ENCODE measurements at regions not wholly inside any gene's neighbourhood (a gene's known extent, or its start where the extent isn't known, plus 50 kb on each side); places are given as distances from the start of the nearest gene placed in this dataset.

- Histone ChIP-seq H4K20me1 (ENCODE audit: control insufficient read depth, insufficient read depth, low read depth, low read length) (no peaks in the 10 kb centered on the region), H3K27me3 (ENCODE audit: control insufficient read depth, low read length) (no peaks in the 10 kb centered on the region), H3F3A (ENCODE audit: control insufficient read depth, insufficient read depth) (peaks cover 26% of the 10 kb centered on the region), H3K4me3 (ENCODE audit: low read length) (peak overlapping the region; percentile 45), H3K4me1 (ENCODE audit: control insufficient read depth, low read length) (peaks cover 64% of the 10 kb centered on the region), H3K9me3 (ENCODE audit: control insufficient read depth, insufficient read depth, low read length) (no peaks in the 10 kb centered on the region), H3K9me2 (replicated peaks; ENCODE audit: control insufficient read depth, low read length) (no peaks in the 10 kb centered on the region), H3K79me2 (ENCODE audit: control insufficient read depth, low read length) (no peaks in the 10 kb centered on the region), H3K4me2 (ENCODE audit: low read length) (peak overlapping the region; percentile 54), H3K36me3 (ENCODE audit: control insufficient read depth, low read length) (no peaks in the 10 kb centered on the region), H3K27ac (ENCODE audit: low read depth, low read length) (peak overlapping the region; percentile 68)
- TF ChIP-seq CTCF (IDR thresholded peaks at IDR 0.05; ENCODE audit: low read depth, low read length, poor library complexity, severe bottlenecking), result no peak
- TF ChIP-seq EZH2phosphoT487 (IDR thresholded peaks at IDR 0.05; ENCODE audit: borderline replicate concordance, low read length), result no peak
These were observed 158.9 kb upstream of the ZNF217 start for GRCh38 chr20:53752583-53752970.

- H3K4me3 ChIP-seq (ENCODE audit: low read length), result peak overlapping the region; percentile 45
- peaks cover 64% of the 10 kb centered on the region for H3K4me1 ChIP-seq (ENCODE audit: control insufficient read depth, low read length)
- no peaks in the 10 kb centered on the region for H4K20me1 ChIP-seq (ENCODE audit: control insufficient read depth, insufficient read depth, low read depth, low read length)
- no peaks in the 10 kb centered on the region for H3K9me2 ChIP-seq (replicated peaks; ENCODE audit: control insufficient read depth, low read length)
- peak overlapping the region; percentile 54 for H3K4me2 ChIP-seq (ENCODE audit: low read length)
- H3K36me3 ChIP-seq (ENCODE audit: control insufficient read depth, low read length), result no peaks in the 10 kb centered on the region
- H3F3A ChIP-seq (ENCODE audit: control insufficient read depth, insufficient read depth), result peaks cover 26% of the 10 kb centered on the region
- peak overlapping the region; percentile 68 for H3K27ac ChIP-seq (ENCODE audit: low read depth, low read length)
- no peak for TF ChIP-seq EZH2phosphoT487 (IDR thresholded peaks at IDR 0.05; ENCODE audit: borderline replicate concordance, low read length)
- no peak for TF ChIP-seq CTCF (IDR thresholded peaks at IDR 0.05; ENCODE audit: low read depth, low read length, poor library complexity, severe bottlenecking)
- no peaks in the 10 kb centered on the region for H3K79me2 ChIP-seq (ENCODE audit: control insufficient read depth, low read length)
- H3K9me3 ChIP-seq (ENCODE audit: control insufficient read depth, insufficient read depth, low read length), result no peaks in the 10 kb centered on the region
- no peaks in the 10 kb centered on the region for H3K27me3 ChIP-seq (ENCODE audit: control insufficient read depth, low read length)
These were observed 158.1 kb upstream of the ZNF217 start for GRCh38 chr20:53751620-53752318.

- Histone ChIP-seq H3K36me3 (ENCODE audit: control insufficient read depth, low read length) (no peaks in the 10 kb centered on the region), H3K4me3 (ENCODE audit: low read length) (peak overlapping the region; percentile 45), H3F3A (ENCODE audit: control insufficient read depth, insufficient read depth) (peaks cover 24% of the 10 kb centered on the region), H3K79me2 (ENCODE audit: control insufficient read depth, low read length) (no peaks in the 10 kb centered on the region), H4K20me1 (ENCODE audit: control insufficient read depth, insufficient read depth, low read depth, low read length) (no peaks in the 10 kb centered on the region), H3K4me2 (ENCODE audit: low read length) (peak overlapping the region; percentile 54), H3K9me2 (replicated peaks; ENCODE audit: control insufficient read depth, low read length) (no peaks in the 10 kb centered on the region), H3K4me1 (ENCODE audit: control insufficient read depth, low read length) (peaks cover 64% of the 10 kb centered on the region), H3K27me3 (ENCODE audit: control insufficient read depth, low read length) (no peaks in the 10 kb centered on the region), H3K9me3 (ENCODE audit: control insufficient read depth, insufficient read depth, low read length) (no peaks in the 10 kb centered on the region), H3K27ac (ENCODE audit: low read depth, low read length) (peak overlapping the region; percentile 68)
- TF ChIP-seq EZH2phosphoT487 (IDR thresholded peaks at IDR 0.05; ENCODE audit: borderline replicate concordance, low read length) (no peak), CTCF (IDR thresholded peaks at IDR 0.05; ENCODE audit: low read depth, low read length, poor library complexity, severe bottlenecking) (no peak)
These were observed 157.4 kb upstream of the ZNF217 start for GRCh38 chr20:53750827-53751619.

Measured in DOHH2 (cell line).